ENCODE measurements at regions not wholly inside any gene's neighbourhood (a gene's known extent, or its start where the extent isn't known, plus 50 kb on each side); places are given as distances from the start of the nearest gene placed in this dataset.

- no peak overlapping the region for H3K4me3 ChIP-seq
- no peaks in the 10 kb centered on the region for H3K9me3 ChIP-seq
- no peaks in the 10 kb centered on the region for H3K4me1 ChIP-seq (ENCODE audit: control insufficient read depth in 1 of 2, low read depth in 2 of 2)
- no peak for TF ChIP-seq CTCF (IDR thresholded peaks at IDR 0.05)
- H3K27ac ChIP-seq = no peak overlapping the region
- ATAC-seq (ENCODE audit: insufficient number of reproducible peaks, low FRiP score, low read depth) = no peak
- no peaks in the 10 kb centered on the region for H3K36me3 ChIP-seq
- no peaks in the 10 kb centered on the region for H3K27me3 ChIP-seq (replicated peaks; ENCODE audit: insufficient read depth)
- DNase-seq (ENCODE audit: low spot score) = no peak
Measured at GRCh38 chr16:51401673-51402072, 250.6 kb upstream of the SALL1 start.

- no peaks in the 10 kb centered on the region for H3K36me3 ChIP-seq
- H3K27ac ChIP-seq = no peak overlapping the region
- no peak overlapping the region for H3K4me3 ChIP-seq
- no peak for DNase-seq (ENCODE audit: low spot score)
- no peaks in the 10 kb centered on the region for H3K9me3 ChIP-seq
- TF ChIP-seq CTCF (IDR thresholded peaks at IDR 0.05) = no peak
- no peaks in the 10 kb centered on the region for H3K4me1 ChIP-seq (ENCODE audit: control insufficient read depth in 1 of 2, low read depth in 2 of 2)
- no peaks in the 10 kb centered on the region for H3K27me3 ChIP-seq (replicated peaks; ENCODE audit: insufficient read depth)
- ATAC-seq (ENCODE audit: insufficient number of reproducible peaks, low FRiP score, low read depth) = no peak
Measured at GRCh38 chr16:51399908-51400670, 249.0 kb upstream of the SALL1 start.

GRCh38 chr16:51394421-51394820, 243.4 kb upstream of the SALL1 start:
- H3K9me3 ChIP-seq = no peaks in the 10 kb centered on the region
- H3K36me3 ChIP-seq = no peaks in the 10 kb centered on the region
- no peak overlapping the region for H3K27ac ChIP-seq
- no peak for TF ChIP-seq CTCF (IDR thresholded peaks at IDR 0.05)
- H3K4me3 ChIP-seq = no peak overlapping the region
- no peaks in the 10 kb centered on the region for H3K27me3 ChIP-seq (replicated peaks; ENCODE audit: insufficient read depth)
- no peaks in the 10 kb centered on the region for H3K4me1 ChIP-seq (ENCODE audit: control insufficient read depth in 1 of 2, low read depth in 2 of 2)
- no peak for DNase-seq (ENCODE audit: low spot score)
- no peak for ATAC-seq (ENCODE audit: insufficient number of reproducible peaks, low FRiP score, low read depth)

GRCh38 chr16:51393381-51394005, 242.4 kb upstream of the SALL1 start:
- ATAC-seq (ENCODE audit: insufficient number of reproducible peaks, low FRiP score, low read depth) = no peak
- Histone ChIP-seq H3K36me3 (no peaks in the 10 kb centered on the region), H3K27ac (no peak overlapping the region), H3K4me1 (ENCODE audit: control insufficient read depth in 1 of 2, low read depth in 2 of 2) (no peaks in the 10 kb centered on the region), H3K9me3 (peaks cover 5% of the 10 kb centered on the region), H3K4me3 (no peak overlapping the region), H3K27me3 (replicated peaks; ENCODE audit: insufficient read depth) (no peaks in the 10 kb centered on the region)
- no peak for TF ChIP-seq CTCF (IDR thresholded peaks at IDR 0.05)
- DNase-seq (ENCODE audit: low spot score) = no peak

GRCh38 chr16:51392521-51393187, 241.6 kb upstream of the SALL1 start:
- H3K36me3 ChIP-seq = no peaks in the 10 kb centered on the region
- no peak overlapping the region for H3K4me3 ChIP-seq
- TF ChIP-seq CTCF (IDR thresholded peaks at IDR 0.05) = no peak
- H3K27ac ChIP-seq = no peak overlapping the region
- no peak for ATAC-seq (ENCODE audit: insufficient number of reproducible peaks, low FRiP score, low read depth)
- no peak for DNase-seq (ENCODE audit: low spot score)
- H3K9me3 ChIP-seq = peaks cover 5% of the 10 kb centered on the region
- no peaks in the 10 kb centered on the region for H3K4me1 ChIP-seq (ENCODE audit: control insufficient read depth in 1 of 2, low read depth in 2 of 2)
- H3K27me3 ChIP-seq (replicated peaks; ENCODE audit: insufficient read depth) = no peaks in the 10 kb centered on the region

Measured in thoracic aorta (tissue), 2 donors.